GM21423 (cell line): ENCODE measurements at regions not wholly inside any gene's neighbourhood (a gene's known extent, or its start where the extent isn't known, plus 50 kb on each side); places are given as distances from the start of the nearest gene placed in this dataset.

Experiments
- ATAC-seq: cut with Tn5 transposase; IDR thresholded peaks from one replicate; pipeline ENCODE4 v1.9.1; 2021; ENCODE audit warnings: mild to moderate bottlenecking, moderate library complexity; ENCODE audit not compliant: unreplicated experiment

DNA sequence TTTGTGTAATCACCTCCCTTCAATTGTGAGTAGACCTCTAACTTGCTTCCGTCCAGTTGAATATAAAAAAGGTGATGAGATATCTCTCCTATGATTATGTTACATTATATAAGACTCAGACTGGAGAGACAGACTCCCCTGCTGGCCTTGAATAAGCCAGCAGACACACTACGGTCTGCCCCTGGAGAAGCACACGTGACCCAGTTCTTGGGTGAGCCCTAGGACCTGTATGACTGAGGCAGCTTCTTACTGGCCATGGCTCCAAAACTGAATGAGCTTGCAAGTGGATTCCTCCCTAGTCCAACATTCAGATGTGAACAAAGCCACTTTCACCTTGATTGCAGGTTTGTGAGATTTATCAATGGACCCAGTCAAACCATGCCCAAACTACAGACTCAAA, 427.9 kb upstream of the DCN start:
- ATAC-seq, result no peak

DNA sequence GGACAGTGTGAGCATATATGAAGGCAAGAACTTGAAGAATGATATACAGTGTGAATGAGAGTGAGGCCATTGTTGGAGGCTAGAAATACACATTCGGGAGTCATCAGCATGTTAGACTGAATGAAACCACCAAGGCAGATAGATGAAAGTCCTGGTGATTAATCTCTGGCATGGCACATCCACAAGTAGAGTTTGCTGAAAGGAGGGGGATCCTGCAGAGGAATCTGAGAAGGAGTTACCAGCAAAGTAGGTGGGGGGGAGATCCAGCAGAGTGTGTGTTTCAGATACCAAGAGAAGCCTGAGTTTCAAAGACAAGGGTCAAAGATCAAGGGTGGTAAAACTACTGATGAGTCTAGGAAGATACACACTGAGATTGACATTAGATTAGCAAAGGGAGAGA, 426.7 kb upstream of the DCN start:
- ATAC-seq, result no peak

DNA sequence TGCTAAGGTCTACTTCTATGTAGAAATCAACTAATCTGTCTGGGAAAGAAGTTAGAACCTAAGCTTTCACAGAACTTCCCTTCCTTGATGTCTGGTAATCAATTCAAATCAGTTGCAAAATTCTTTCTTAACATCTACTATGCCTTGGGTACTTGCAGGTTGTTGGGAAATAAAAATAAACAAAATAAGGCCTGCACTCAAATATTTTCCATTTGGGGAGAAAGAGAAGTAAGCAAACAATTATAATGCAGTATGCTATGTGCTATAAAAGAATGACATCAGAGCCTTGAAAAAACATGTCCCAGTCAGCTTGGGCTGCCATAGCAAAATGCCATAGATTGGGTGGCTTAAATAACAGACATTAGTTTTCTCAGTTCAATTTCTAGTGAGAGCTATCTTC, 425.9 kb upstream of the DCN start:
- no peak for ATAC-seq

- ATAC-seq, result no peak
These were observed 424.2 kb upstream of the DCN start for GRCh38 chr12:91606662-91607377.

- ATAC-seq, result no peak
These were observed 422.3 kb upstream of the DCN start for GRCh38 chr12:91604897-91605296.

DNA sequence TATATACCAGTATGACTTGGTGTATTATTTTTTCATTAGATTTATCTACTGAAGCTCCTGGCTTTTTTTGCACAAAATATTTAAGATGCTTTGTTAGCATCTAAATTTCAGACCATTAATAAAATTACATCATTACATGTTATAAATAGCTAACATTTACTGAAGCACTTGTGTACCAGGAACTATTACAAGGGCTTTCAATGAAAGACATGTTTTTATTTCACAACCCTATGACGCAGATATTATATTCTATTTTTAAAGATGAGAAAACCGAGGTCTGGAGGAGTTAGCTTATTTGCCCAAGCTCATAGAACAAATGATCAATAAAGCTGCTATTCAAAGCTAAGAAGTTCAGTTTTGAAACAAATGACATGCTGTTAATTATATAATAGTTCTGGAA, 420.4 kb upstream of the DCN start:
- no peak for ATAC-seq

DNA sequence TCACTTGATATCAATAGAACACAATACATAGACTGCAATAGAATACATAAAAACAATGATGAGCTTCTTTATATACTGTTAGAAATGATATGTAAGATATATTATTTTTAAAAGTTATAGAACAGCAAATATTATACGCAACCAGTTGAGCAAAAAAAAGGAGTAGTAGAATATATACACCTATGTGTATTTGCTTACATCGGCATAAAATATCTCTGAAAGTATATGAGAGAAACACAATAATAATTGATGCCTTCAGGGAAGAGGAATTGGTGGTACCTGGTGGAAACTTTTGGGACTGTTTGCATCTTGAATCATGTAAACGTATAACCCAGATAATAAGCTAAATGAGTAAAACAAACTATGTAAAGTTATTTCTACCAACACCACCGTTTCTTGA, 418.4 kb upstream of the DCN start:
- no peak for ATAC-seq

- ATAC-seq, result no peak
These were observed 412.1 kb upstream of the DCN start for GRCh38 chr12:91594715-91595114.

- no peak for ATAC-seq
These were observed 409.0 kb upstream of the DCN start for GRCh38 chr12:91591639-91591987.

- no peak for ATAC-seq
These were observed 408.5 kb upstream of the DCN start for GRCh38 chr12:91590966-91591638.

DNA sequence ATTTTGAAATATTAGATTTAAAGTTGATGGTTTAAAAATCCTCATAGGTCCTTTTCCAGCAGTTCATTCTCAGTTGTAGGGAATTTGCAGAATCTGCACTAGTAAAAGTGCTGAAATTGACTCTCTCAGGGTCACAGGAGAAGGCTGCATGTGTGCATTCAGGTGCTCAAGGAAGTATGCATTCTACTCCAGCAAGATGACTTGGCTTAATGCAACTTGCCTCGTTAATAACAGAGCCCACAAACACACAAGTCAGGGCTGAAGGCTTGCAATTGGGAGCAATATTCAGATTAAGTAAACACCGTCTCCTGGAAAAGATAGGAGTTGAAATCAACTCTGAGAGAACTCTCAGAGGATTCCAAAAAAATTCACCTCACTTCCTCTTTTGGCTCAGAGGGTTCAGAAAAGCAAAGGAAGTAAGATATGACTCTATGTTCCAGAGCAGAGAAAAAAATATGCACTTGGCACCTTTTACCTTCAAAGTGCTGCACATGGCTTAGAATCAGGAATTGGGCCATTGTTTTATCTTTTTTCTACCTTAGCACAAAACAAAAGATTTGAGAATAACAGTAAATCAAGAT, 406.3 kb upstream of the DCN start:
- ATAC-seq, result no peak

DNA sequence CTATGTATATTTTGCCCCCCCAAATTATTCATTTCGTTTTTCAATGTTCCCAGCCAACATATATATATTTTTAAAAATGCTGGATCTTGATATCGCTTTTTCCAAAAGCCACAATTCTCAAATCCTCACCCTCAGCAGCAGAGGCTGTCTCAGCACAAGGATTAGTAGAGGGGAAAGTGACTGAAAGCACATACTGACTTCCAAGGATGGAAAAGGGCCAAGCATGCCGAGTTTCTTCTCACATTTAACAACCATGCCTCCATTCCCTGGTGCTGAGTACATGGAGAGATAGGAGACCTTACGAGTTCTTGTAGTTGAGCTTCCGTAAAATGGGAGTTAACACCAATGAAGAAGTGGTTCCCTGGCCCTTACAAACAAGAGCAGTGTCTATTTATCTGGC, 403.4 kb upstream of the DCN start:
- ATAC-seq, result no peak

GRCh38 chr12:91582811-91583210, 400.2 kb upstream of the DCN start:
- no peak for ATAC-seq

DNA sequence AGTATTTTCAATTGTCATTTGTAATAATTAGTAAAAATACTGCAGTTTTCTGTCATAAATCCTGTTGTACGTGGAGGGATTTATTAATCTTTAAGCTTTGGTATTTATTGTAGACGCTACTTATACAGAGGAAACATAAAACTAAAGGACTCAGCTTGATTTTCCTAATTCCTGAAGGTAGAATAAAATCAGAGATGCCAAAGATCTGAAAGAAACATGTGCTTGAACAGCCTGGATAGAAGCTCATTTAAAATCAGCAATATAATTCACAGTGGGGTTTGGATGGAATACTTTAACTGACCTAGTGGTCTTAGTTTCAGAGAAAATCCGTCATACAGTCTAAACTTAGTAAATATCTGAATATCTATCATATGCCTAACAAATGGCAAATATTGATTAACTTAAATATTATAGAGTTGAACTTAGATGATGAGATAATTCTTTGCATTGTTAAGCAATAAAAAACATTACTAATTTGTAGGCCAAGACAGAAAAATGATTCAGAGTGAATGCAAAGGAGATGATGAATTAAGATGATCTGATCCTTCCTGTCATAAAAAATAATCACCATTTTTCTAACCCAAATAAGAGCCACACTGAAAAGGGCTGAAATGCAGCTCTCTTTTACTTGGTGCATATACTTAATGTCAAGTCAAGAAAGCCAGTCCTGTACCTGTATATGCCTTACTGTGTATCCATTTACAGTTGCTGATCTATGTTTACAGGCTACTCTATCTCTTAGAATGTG, 397.1 kb upstream of the DCN start:
- no peak for ATAC-seq

- no peak for ATAC-seq
These were observed 395.2 kb upstream of the DCN start for GRCh38 chr12:91577586-91578539.

GRCh38 chr12:91576432-91576831, 393.8 kb upstream of the DCN start:
- ATAC-seq, result no peak

GRCh38 chr12:91575630-91576029, 393.0 kb upstream of the DCN start:
- no peak for ATAC-seq

- ATAC-seq, result no peak
These were observed 392.4 kb upstream of the DCN start for GRCh38 chr12:91574975-91575374.

GRCh38 chr12:91574391-91574790, 391.8 kb upstream of the DCN start:
- no peak for ATAC-seq

DNA sequence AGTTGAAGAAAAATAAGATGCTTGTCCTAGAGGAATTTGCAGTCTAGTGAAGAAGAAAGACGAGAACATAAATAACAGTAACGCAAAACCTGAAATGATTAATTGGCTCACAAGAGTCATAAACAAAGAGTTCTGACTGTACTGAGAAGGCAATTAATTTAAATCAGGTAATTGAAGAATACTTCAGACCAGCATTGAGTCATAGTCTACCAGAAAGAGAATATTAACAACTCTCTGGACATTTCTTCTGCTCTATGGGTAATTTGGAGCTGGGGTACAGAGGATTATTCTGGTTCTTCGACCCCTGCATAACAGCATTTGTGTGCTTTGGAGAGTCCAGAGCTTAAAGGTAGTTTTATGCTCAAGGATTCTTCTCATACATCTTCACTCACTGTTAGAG, 390.3 kb upstream of the DCN start:
- no peak for ATAC-seq

DNA sequence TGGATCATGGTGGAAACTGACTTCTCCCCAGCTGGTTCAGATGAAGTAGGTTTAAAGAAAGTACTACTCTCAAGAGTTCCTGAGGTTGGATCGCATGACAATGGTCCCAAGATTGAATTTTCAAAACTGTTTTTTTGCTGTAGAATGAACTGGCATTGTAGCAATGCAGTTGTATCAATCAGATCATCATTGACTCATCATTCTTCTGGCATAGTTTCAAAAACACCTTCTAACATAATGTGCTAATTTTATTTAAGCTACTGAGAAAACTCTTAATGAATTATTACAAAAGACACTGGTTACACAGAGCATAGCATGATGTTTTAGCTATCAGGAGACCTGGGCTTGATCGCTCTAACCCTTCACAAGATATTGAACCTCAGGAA, 384.5 kb upstream of the DCN start:
- ATAC-seq, result no peak
